GM21737 (cell line): ENCODE measurements at regions not wholly inside any gene's neighbourhood (a gene's known extent, or its start where the extent isn't known, plus 50 kb on each side); places are given as distances from the start of the nearest gene placed in this dataset.
"Not testable (repeated sequence)": the region's sequence is repeated elsewhere in the genome, so short reads cannot be mapped to it uniquely, and the experiment has no call there.

Experiments
- ATAC-seq: cut with Tn5 transposase; IDR thresholded peaks from one replicate; pipeline ENCODE4 v1.9.1; 2021; ENCODE audit warnings: mild to moderate bottlenecking, moderate library complexity; ENCODE audit not compliant: unreplicated experiment

DNA sequence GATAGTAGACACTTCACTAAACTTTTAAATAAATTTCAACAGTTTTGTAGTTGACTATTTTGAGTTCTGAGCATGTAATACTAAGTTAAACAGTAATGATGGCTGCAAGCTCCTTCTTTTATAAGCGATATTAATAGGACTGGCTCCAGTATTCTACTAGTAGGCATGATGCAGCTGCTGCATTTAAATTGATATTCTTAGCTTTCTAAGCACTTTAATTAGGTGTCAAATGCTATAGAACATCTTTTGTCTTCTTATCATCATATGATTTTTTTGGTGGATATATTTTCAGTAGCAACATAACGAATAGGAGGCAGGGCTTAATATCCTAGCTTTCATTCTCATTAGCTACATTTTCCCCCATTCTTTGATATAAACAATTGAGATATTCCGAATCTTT lies 141.1 kb downstream of the FBXO4 start:
- ATAC-seq, result no peak

- no peak for ATAC-seq
These were observed 149.3 kb downstream of the FBXO4 start for GRCh38 chr5:42074353-42074752.

DNA sequence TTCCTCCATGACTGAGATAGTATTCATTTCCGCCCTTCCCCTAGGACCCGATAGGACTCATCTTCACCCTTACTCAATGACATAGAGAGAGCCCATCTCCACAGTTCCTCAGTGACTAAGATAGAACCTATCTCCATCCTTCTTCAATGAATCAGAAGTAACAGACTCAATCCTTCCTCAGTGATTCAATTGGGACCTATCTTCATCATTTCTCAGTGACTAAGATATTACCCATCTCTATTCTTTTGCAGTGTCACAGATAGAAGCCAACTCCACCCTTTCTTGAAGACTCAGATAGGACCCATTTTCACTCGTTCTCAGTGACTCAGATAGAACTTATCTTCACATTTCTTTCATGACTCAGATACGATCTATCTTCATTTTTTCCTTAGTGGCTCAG lies 164.6 kb downstream of the FBXO4 start:
- ATAC-seq, result no peak

DNA sequence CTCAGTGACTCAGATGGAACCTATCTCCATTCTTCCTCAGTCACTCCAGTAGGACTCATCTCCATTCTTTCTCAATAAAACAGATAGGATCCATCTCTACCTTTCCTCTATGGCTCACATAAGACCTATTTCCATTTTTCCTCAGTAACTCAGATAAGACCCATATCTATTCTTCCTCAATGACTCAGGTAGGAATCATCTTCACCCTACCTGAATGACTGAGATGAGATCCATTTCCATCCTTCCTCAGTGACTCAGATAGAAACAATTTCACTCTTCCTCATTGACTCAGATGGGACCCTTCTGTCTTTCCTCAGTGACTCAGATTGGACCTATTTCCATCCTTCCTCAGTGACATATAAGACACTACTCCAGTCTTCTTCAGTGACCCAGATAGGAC lies 165.1 kb downstream of the FBXO4 start:
- no peak for ATAC-seq

DNA sequence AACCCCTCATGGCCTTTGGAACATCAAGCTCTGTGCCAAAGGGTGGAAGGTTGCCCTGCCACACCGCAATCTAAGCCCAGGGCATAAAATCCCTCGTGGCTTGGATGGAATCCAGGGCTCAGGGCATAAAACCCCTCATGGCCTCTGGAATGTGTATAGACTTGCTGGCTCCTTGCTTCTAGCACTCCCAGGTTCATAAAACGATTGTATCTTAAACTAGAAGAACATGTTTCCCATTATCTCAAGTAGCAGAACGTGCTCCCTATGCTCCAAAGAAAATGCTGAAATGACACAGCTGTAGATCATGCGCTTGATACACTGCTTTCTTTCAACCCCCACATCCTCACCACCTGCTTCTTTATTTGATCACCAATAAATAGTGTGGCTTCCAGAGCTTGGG lies 174.8 kb downstream of the FBXO4 start:
- not testable (repeated sequence) for ATAC-seq

GRCh38 chr5:42108468-42108867 lies 183.4 kb downstream of the FBXO4 start:
- no peak for ATAC-seq

GRCh38 chr5:42109006-42109572 lies 184.0 kb downstream of the FBXO4 start:
- ATAC-seq, result no peak

DNA sequence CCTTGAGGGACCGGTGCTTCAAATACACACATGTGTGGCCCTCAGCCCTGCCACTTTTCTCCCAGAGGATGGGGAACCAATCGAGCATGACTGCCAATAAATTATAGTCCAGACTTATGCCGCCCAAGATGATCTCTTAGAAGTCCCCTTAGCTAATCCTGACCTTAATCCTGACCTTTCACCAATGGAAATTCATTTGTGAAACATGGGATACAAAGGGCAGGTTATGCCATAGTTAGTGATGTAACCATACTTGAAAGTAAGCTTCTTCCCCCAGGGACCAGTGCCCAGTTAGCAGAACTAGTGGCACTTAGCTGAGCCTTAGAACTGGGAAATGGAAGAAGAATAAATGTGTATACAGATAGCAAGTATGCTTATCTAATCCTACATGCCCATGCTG lies 190.6 kb downstream of the FBXO4 start:
- ATAC-seq, result not testable (repeated sequence)

DNA sequence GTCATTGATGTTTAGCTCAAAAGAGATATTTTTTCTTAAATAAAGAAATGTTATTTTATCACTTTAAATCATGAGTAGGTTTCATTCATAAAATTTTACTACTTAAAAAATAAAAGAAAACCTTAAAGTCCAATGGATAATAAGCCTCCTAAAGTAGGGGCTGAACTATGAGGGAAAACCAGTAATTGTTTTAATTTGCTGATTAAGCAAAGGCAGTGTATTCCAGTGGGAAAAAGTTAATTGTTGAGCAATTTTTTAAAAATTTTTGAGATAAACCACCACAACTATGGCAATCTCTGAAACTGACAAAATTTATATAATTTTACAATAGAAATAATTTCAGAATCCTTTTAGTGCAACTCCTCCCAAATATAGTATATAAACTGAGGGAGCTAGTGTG lies 195.0 kb downstream of the FBXO4 start:
- no peak for ATAC-seq

GRCh38 chr5:42121401-42121800 lies 196.3 kb downstream of the FBXO4 start:
- no peak for ATAC-seq

DNA sequence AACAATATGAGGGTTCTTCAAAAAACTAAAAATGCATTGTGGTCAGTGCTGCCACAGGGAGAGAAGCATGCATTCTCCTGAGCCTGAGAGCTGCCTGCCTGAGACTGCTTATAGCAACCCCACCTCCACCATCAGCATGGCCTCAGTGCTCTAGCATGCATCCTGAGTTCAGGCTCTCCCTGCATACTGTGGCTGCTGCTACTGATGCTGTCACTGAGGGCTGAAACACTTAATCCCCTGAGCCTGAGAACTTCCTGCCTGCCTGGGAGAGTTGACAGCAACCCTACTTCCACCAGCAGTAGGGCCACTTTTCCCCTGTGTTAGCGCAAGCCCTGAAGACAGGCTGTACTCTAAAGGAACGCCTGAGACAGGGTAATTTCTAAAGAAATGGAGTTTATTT lies 206.0 kb downstream of the FBXO4 start:
- ATAC-seq, result no peak

DNA sequence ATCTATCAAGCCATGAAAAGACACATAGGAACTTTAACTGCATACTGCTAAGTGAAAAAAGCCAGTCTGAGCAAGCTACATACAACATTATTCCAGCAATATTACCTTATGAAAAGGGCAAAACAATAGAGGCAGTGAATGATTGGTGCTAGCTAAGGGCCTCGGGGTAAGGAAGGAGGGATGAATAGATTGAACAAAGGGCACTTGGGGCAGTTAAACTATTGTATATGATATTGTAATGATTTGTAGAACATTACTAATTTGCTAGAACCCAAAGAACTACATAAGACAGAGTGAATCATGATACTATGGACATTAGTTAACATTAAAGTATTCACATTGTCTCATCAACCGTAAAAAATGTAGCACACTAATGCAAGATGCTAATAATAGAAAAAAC lies 218.3 kb downstream of the FBXO4 start:
- ATAC-seq, result no peak

GRCh38 chr5:42148813-42149212 lies 223.7 kb downstream of the FBXO4 start:
- no peak for ATAC-seq

DNA sequence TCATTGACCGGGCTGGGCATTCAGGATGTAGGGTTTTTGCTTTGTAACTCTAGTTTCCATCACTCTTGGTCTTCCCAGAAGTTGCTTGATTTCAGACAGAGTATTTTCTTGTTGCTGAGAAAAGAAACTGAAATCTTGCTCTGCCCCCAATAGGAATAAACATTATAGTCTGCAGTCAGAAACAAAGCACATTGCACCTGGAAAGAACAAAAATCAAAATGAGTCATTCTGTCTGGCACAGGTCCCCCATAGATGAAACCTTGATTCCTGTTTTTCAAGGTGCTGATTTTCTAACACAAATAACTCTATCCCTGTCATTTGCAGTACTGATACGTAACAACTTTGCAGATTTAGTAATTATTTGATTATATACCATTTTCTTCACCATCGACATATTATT lies 232.1 kb downstream of the FBXO4 start:
- no peak for ATAC-seq

GRCh38 chr5:42163083-42163482 lies 238.0 kb downstream of the FBXO4 start:
- no peak for ATAC-seq

DNA sequence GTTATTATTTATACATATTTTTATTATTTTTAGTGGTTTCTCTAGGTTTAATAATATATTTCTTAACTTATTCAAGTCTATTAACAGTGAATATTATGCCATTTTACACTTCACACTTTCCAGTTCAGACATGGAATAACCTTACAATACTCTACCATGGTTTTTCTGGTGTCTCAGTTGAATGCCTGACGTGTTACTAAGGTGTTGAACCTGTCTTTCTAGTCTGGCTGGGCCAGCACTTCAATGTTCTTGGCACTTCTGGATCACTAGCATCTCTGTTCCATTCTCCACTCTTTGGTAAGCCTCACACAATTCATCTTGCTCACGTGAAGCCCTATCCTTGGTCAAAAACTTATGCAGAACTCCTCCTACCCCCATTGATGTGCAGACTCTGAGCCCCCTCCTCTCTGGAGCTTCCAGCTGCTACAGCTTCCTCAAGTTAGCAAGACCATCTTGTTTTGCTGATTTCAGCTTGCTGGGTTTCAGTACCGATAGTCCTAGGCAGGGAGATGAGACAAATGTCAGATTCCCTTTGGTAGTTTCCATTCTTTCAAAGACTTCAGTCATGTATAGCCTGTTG lies 243.1 kb downstream of the FBXO4 start:
- ATAC-seq, result no peak

DNA sequence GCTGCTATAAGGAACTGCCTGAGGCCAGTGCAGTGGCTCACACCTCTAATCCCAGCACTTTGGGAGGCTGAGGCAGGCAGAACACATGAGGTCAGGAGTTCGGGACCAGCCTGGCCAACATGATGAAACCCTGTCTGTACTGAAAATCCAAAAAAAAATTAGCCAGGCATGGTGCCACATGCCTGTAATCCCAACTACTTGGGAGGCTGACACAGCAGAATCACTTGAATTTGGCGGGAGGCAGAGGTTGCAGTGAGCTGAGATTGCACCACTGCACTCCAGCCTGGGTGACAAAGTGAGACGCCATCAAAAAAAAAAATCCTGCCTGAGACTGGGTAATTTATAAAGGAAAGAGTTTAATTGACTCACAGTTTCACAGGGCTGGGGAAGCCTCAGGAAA lies 247.1 kb upstream of the GHR start:
- ATAC-seq, result not testable (repeated sequence)

DNA sequence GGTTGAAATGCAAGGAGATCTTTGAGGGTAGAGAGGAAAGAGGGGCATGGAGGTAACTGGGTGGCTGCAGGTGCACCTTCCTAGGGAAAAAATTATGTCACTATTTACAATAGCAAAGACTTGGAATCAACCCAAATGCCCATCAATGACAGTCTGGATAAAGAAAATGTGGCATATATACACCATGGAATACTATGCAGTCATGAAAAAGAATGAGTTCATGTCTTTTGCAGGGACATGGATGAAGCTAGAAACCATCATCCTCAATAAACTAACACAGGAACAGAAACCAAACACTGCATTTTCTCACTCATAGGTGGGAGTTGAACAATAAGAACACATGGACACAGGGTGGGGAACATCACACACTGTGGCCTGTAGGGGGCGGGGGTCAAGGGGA lies 243.4 kb upstream of the GHR start:
- ATAC-seq, result not testable (repeated sequence)

DNA sequence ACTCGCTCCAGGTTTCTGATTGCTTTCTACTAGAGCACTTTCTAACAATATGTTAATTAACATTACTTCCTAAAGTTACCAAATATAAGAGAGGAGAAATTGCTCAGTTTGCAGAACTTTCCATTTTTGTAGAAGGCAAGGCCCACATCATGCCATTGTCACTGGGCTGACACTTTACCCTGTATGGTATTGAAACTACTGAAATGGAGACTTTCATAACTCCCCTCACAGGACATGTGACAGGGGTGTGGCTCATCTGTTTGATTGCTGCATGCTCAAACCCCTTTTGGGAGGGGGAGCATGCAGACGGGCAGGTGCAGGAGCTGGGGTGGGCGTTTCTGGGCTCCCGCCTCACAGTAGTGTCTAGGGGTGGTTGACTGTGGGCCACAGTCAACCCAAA lies 206.3 kb upstream of the GHR start:
- ATAC-seq, result no peak

GRCh38 chr5:42217791-42218190 lies 205.4 kb upstream of the GHR start:
- no peak for ATAC-seq

GRCh38 chr5:42225009-42225408 lies 198.2 kb upstream of the GHR start:
- no peak for ATAC-seq

GRCh38 chr5:42228279-42228678 lies 195.0 kb upstream of the GHR start:
- no peak for ATAC-seq

DNA sequence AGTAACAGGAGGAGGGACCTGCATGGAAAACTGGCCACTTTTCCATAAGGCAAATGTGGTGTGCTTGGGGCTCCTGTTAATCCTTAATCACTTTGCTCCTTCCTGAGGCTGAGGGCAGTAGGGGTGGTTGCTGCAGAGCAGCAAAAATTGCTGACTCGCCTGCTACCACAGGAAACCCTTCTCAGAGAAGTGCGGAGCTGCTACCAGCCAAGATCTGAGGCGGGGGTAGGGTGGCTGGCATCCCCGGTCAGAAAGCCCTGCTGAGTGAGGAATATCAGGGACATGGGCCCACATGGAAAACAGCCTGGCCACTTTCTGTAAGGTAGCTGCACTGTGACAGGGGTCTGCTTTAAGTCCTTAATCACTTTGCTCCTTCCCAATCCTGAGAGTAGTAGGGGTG lies 192.4 kb upstream of the GHR start:
- ATAC-seq, result no peak
